C4-2B (cell line): ENCODE measurements at regions not wholly inside any gene's neighbourhood (a gene's known extent, or its start where the extent isn't known, plus 50 kb on each side); places are given as distances from the start of the nearest gene placed in this dataset.

Source experiments
- CTCF ChIP-seq: fragments of 450-650 bp; conservative IDR thresholded peaks from 2 replicates; pipeline ENCODE4 v1.5.1; 2017; ENCODE audit warnings: mild to moderate bottlenecking
- ZFX ChIP-seq: fragments of 450-650 bp; IDR thresholded peaks from 2 replicates; pipeline ENCODE4 v1.6.1; 2017

GRCh38 chr2:7384773-7385349, 467.6 kb downstream of the RNF144A start:
- no peak for TF ChIP-seq CTCF
- TF ChIP-seq ZFX, result no peak
